Osteocyte (in vitro differentiated cells): ENCODE measurements at regions not wholly inside any gene's neighbourhood (a gene's known extent, or its start where the extent isn't known, plus 50 kb on each side); places are given as distances from the start of the nearest gene placed in this dataset.
"Not testable (repeated sequence)": the region's sequence is repeated elsewhere in the genome, so short reads cannot be mapped to it uniquely, and the experiment has no call there.

Experiments used
- DNase-seq: peaks from one replicate; pipeline ENCODE4 v3.0.0; 2021; ENCODE audit warnings: mixed read lengths; ENCODE audit not compliant: unreplicated experiment; ENCODE audit errors: extremely low spot score
- H3K27ac Mint-ChIP-seq: one replicate; pipeline ENCODE4 v1.8.0; 2021; ENCODE audit warnings: mild to moderate bottlenecking, mixed read lengths; ENCODE audit not compliant: unreplicated experiment
- H3K27me3 Mint-ChIP-seq: one replicate; pipeline ENCODE4 v1.8.0; 2021; ENCODE audit warnings: mixed read lengths; ENCODE audit not compliant: unreplicated experiment
- H3K36me3 Mint-ChIP-seq: one replicate; pipeline ENCODE4 v1.8.0; 2021; ENCODE audit warnings: mixed read lengths; ENCODE audit not compliant: unreplicated experiment
- H3K4me1 Mint-ChIP-seq: one replicate; pipeline ENCODE4 v1.8.0; 2021; ENCODE audit warnings: mixed read lengths; ENCODE audit not compliant: unreplicated experiment
- H3K4me3 Mint-ChIP-seq: one replicate; pipeline ENCODE4 v1.8.0; 2021; ENCODE audit warnings: mild to moderate bottlenecking, moderate library complexity, mixed read lengths; ENCODE audit not compliant: unreplicated experiment
- H3K9me3 Mint-ChIP-seq: one replicate; pipeline ENCODE4 v1.8.0; 2021; ENCODE audit warnings: mixed read lengths; ENCODE audit not compliant: unreplicated experiment
- CTCF ChIP-seq: fragments of 200-600 bp; sonication (generic); IDR thresholded peaks from 2 replicates; pipeline ENCODE4 v1.5.0; 2021; ENCODE audit warnings: antibody characterized with exemption, mild to moderate bottlenecking, moderate library complexity

GRCh38 chr18:75977081-75977480 lies 518.0 kb downstream of the ZNF516 start:
- H3K4me1 Mint-ChIP-seq = no peaks in the 10 kb centered on the region
- H3K27ac Mint-ChIP-seq = no peak overlapping the region
- no peak for TF ChIP-seq CTCF
- H3K4me3 Mint-ChIP-seq = no peak overlapping the region
- H3K27me3 Mint-ChIP-seq = no peaks in the 10 kb centered on the region
- peaks cover 8% of the 10 kb centered on the region for H3K9me3 Mint-ChIP-seq
- no peaks in the 10 kb centered on the region for H3K36me3 Mint-ChIP-seq
- no peak for DNase-seq

- Mint-ChIP-seq H3K4me1 (no peaks in the 10 kb centered on the region), H3K4me3 (no peak overlapping the region), H3K27ac (no peak overlapping the region), H3K9me3 (peaks cover 4% of the 10 kb centered on the region), H3K36me3 (no peaks in the 10 kb centered on the region), H3K27me3 (no peaks in the 10 kb centered on the region)
- DNase-seq = no peak
- no peak for TF ChIP-seq CTCF
These were observed 524.8 kb downstream of the ZNF516 start for GRCh38 chr18:75970212-75970611.

GRCh38 chr18:75966431-75966830 lies 528.6 kb downstream of the ZNF516 start:
- no peak for TF ChIP-seq CTCF
- no peak for DNase-seq
- Mint-ChIP-seq H3K9me3 (peaks cover 7% of the 10 kb centered on the region), H3K4me1 (no peaks in the 10 kb centered on the region), H3K27ac (no peak overlapping the region), H3K27me3 (no peaks in the 10 kb centered on the region), H3K36me3 (no peaks in the 10 kb centered on the region), H3K4me3 (no peak overlapping the region)

GRCh38 chr18:75962036-75962572 lies 532.9 kb downstream of the ZNF516 start:
- TF ChIP-seq CTCF = no peak
- no peak overlapping the region for H3K4me3 Mint-ChIP-seq
- H3K9me3 Mint-ChIP-seq = peaks cover 7% of the 10 kb centered on the region
- no peak overlapping the region for H3K27ac Mint-ChIP-seq
- no peaks in the 10 kb centered on the region for H3K36me3 Mint-ChIP-seq
- DNase-seq = no peak
- no peaks in the 10 kb centered on the region for H3K27me3 Mint-ChIP-seq
- H3K4me1 Mint-ChIP-seq = no peaks in the 10 kb centered on the region

- H3K36me3 Mint-ChIP-seq, H3K9me3 Mint-ChIP-seq, H3K27ac Mint-ChIP-seq, H3K4me3 Mint-ChIP-seq, H3K4me1 Mint-ChIP-seq, DNase-seq, H3K27me3 Mint-ChIP-seq: not testable (repeated sequence)
These were observed 532.9 kb upstream of the SMIM21 start for GRCh38 chr18:75960356-75960755.

GRCh38 chr18:75959150-75959549 lies 531.6 kb upstream of the SMIM21 start:
- TF ChIP-seq CTCF = no peak
- Mint-ChIP-seq H3K4me1 (no peaks in the 10 kb centered on the region), H3K4me3 (no peak overlapping the region), H3K9me3 (peaks cover 16% of the 10 kb centered on the region), H3K36me3 (no peaks in the 10 kb centered on the region), H3K27ac (no peak overlapping the region), H3K27me3 (no peaks in the 10 kb centered on the region)
- DNase-seq = no peak
